T-cell (primary cell): ENCODE measurements at regions not wholly inside any gene's neighbourhood (a gene's known extent, or its start where the extent isn't known, plus 50 kb on each side); places are given as distances from the start of the nearest gene placed in this dataset.

ENCODE experiments used
- ATAC-seq, 4 experiments: fragments of 200-7000 bp in 3 of 4; fragments of 150-1000 bp in 1 of 4; cut with Tn5 transposase; replicated peaks in 1 of 4; 1 replicate in 3 of 4; 2 replicates in 1 of 4; pipeline ENCODE4 v1.10.0; 2021; ENCODE audit warnings: moderate library complexity in 3 of 4, mild to moderate bottlenecking in 2 of 4, moderate number of reproducible peaks in 1 of 4
- CTCF ChIA-PET, 2 donors: fragments of 300-600 bp; sonication (Branson Sonifier 250); formaldehyde crosslinking; loops; one replicate each; lab custom pipeline; 2022; ENCODE audit warnings: antibody characterized with exemption in 2 of 2; lab: Charles Lee
- POLR2A ChIA-PET, 2 donors: fragments of 300-600 bp; sonication (Branson Sonifier 250); formaldehyde crosslinking; loops; one replicate each; lab custom pipeline; 2022; ENCODE audit warnings: antibody characterized with exemption in 2 of 2; lab: Charles Lee
- DNase-seq, 35 experiments: peaks; one replicate each; pipeline versions ENCODE4 v3.0.0 to v3.0.0-alpha.2; 2013 to 2023
- H3K27ac ChIP-seq: one replicate; pipeline ENCODE4 v1.5.1; 2013; ENCODE audit warnings: low read length
- H3K27me3 ChIP-seq, 2 experiments: replicated peaks in 1 of 2; 1 replicate in 1 of 2; 2 replicates in 1 of 2; pipeline versions ENCODE4 v1.6.1 to v1.7.0; 2013; ENCODE audit warnings: low read length in 1 of 2, mixed read lengths in 1 of 2; ENCODE audit not compliant: control insufficient read depth in 2 of 2, insufficient read depth in 2 of 2; ENCODE audit errors: extremely low read depth in 1 of 2
- H3K36me3 ChIP-seq, 2 donors: 1 replicate in 1 of 2; 2 replicates in 1 of 2; pipeline versions ENCODE4 v1.6.1 to v1.7.0; 2013; ENCODE audit warnings: low read length in 1 of 2; ENCODE audit not compliant: control insufficient read depth in 2 of 2, insufficient read depth in 1 of 2; ENCODE audit errors: extremely low read depth in 1 of 2
- H3K4me1 ChIP-seq, 2 experiments: 1 replicate in 1 of 2; 2 replicates in 1 of 2; pipeline versions ENCODE4 v1.6.1 to v1.7.0; 2013; ENCODE audit warnings: low read length in 2 of 2, mixed read lengths in 1 of 2; ENCODE audit not compliant: insufficient read depth in 2 of 2, control insufficient read depth in 1 of 2; ENCODE audit errors: extremely low read depth in 1 of 2
- H3K4me3 ChIP-seq, 2 donors: 1 replicate in 1 of 2; 2 replicates in 1 of 2; pipeline versions ENCODE4 v1.5.1 to v1.7.0; 2013; ENCODE audit warnings: mild to moderate bottlenecking in 2 of 2, low read length in 1 of 2, moderate library complexity in 1 of 2; ENCODE audit not compliant: control insufficient read depth in 1 of 2; ENCODE audit errors: extremely low read depth in 1 of 2
- H3K9me3 ChIP-seq: 2 replicates; pipeline ENCODE4 v1.7.0; 2013
- H3K27ac Mint-ChIP-seq, 2 donors: one replicate each; pipeline ENCODE4 v1.8.0; 2020 to 2021; ENCODE audit warnings: mild to moderate bottlenecking in 2 of 2, mixed read lengths in 2 of 2
- H3K27me3 Mint-ChIP-seq, 2 donors: one replicate each; pipeline ENCODE4 v1.8.0; 2021 to 2022; ENCODE audit warnings: mixed read lengths in 2 of 2
- H3K36me3 Mint-ChIP-seq: one replicate; pipeline ENCODE4 v1.8.0; 2021; ENCODE audit warnings: mixed read lengths
- H3K4me1 Mint-ChIP-seq, 3 donors: one replicate each; pipeline ENCODE4 v1.8.0; 2020 to 2022; ENCODE audit warnings: mixed read lengths in 3 of 3, mild to moderate bottlenecking in 1 of 3
- H3K4me3 Mint-ChIP-seq, 3 donors: one replicate each; pipeline ENCODE4 v1.8.0; 2020 to 2022; ENCODE audit warnings: mild to moderate bottlenecking in 3 of 3, mixed read lengths in 3 of 3, moderate library complexity in 3 of 3
- H3K9me3 Mint-ChIP-seq, 3 donors: one replicate each; pipeline ENCODE4 v1.8.0; 2020 to 2022; ENCODE audit warnings: mixed read lengths in 3 of 3
- WGBS: methylation state at CpG from one replicate; pipeline ENCODE4 v1.1.5; 2013; ENCODE audit warnings: missing lambda C conversion rate; ENCODE audit not compliant: insufficient coverage; 5-methylcytosine and 5-hydroxymethylcytosine counted together

DNA sequence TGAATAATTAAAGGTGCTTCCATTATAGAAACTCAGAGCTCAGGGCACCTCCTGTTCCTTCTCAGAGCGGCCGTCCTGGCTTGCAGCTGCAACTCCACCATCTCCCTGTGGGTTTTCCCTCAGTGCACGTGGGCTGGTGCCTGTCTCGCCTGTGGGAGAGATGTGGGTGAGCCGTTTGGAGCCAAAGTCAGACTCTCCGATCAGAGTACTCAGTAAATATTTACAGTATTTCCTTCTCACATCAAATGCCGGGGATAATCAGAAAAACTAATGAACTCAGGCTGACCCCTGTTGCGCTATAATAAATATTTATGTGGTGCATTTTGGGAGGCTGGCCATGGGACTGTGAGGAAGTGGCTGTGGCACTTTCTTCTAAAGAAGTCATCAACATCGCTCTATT is 155.8 kb upstream of the HABP2 start:
- Histone ChIP-seq H3K4me1 (no peaks in the 10 kb centered on the region), H3K27ac (no peak overlapping the region), H3K27me3 (no peaks in the 10 kb centered on the region), H3K4me3 (no peak overlapping the region), H3K9me3 (no peaks in the 10 kb centered on the region), H3K36me3 (no peaks in the 10 kb centered on the region)
- WGBS: no CpG with 5 or more reads among the region's 9 CpGs
- H3K27ac Mint-ChIP-seq: no peak overlapping the region
- H3K9me3 Mint-ChIP-seq: peaks cover 0 to 6% (median 0%) of the 10 kb centered on the region in 3 donors
- CTCF ChIA-PET: no interaction called here
- H3K4me1 Mint-ChIP-seq: no peaks in the 10 kb centered on the region
- DNase-seq (no peak), ATAC-seq (no peak)
- H3K4me3 Mint-ChIP-seq: no peak overlapping the region
- POLR2A ChIA-PET: no interaction called here
- H3K27me3 Mint-ChIP-seq: peaks cover 0 to 9% of the 10 kb centered on the region in 2 donors
- no peaks in the 10 kb centered on the region for H3K36me3 Mint-ChIP-seq

DNA sequence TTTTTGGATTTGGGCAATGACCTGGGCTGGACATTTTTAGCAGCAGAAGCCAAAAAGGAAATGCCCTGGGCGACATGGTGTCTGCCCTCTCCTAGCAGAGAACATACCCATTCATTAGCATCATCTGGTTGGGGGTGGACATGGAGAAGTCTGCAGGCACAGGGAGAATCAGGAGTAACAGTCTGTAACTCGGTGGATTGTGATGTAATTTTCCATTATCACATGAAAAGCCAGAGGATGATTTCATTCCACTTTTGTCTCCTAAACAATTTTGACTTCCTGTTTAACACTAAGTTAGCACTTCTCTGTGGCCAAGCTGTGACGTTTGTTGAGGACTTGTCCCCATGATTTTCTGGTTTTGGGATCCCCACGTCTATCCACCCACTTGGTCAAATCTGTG is 153.8 kb upstream of the HABP2 start:
- peaks cover 0 to 6% (median 0%) of the 10 kb centered on the region in 3 donors for H3K9me3 Mint-ChIP-seq
- H3K4me1 ChIP-seq: no peaks in the 10 kb centered on the region
- H3K27me3 Mint-ChIP-seq: peaks cover 0 to 9% of the 10 kb centered on the region in 2 donors
- no peak overlapping the region for H3K27ac Mint-ChIP-seq
- no peaks in the 10 kb centered on the region for H3K27me3 ChIP-seq
- ATAC-seq (no peak), DNase-seq (no peak)
- no peaks in the 10 kb centered on the region for H3K36me3 Mint-ChIP-seq
- H3K27ac ChIP-seq: no peak overlapping the region
- no peaks in the 10 kb centered on the region for H3K4me1 Mint-ChIP-seq
- 37% methylated on average over 2 of the region's 4 CpGs for WGBS
- H3K4me3 Mint-ChIP-seq: no peak overlapping the region
- CTCF ChIA-PET: no interaction called here
- POLR2A ChIA-PET: no interaction called here
- no peaks in the 10 kb centered on the region for H3K36me3 ChIP-seq
- H3K4me3 ChIP-seq: no peak overlapping the region
- no peaks in the 10 kb centered on the region for H3K9me3 ChIP-seq

DNA sequence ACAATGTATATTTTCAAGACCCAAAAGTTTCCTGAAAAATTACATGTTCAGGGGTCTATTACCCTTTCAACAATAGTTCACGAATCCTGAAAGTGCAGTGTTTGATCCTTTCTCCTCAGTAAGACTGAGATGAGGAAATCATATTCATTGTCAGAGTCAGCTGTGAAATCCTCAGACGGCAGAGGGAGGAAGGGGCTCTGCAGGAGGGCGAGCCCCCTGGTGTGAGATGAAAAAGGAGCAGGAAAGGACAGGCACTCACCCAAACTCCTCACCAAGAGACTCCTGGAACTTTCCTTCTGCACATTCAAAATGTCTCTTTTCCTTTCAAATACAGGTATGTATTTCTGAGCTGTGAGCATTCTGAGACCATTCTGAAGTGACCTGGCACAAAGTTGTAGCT is 150.3 kb upstream of the HABP2 start:
- no peaks in the 10 kb centered on the region for H3K36me3 Mint-ChIP-seq
- no peaks in the 10 kb centered on the region for H3K36me3 ChIP-seq
- ATAC-seq (no peak), DNase-seq (no peak)
- H3K9me3 Mint-ChIP-seq: no peaks in the 10 kb centered on the region
- no peak overlapping the region for H3K4me3 Mint-ChIP-seq
- no peaks in the 10 kb centered on the region for H3K9me3 ChIP-seq
- WGBS: no CpG with 5 or more reads among the region's 3 CpGs
- H3K4me3 ChIP-seq: no peak overlapping the region
- no peak overlapping the region for H3K27ac ChIP-seq
- H3K4me1 ChIP-seq: no peaks in the 10 kb centered on the region
- ChIA-PET CTCF (no interaction called here), POLR2A (no interaction called here)
- no peaks in the 10 kb centered on the region for H3K27me3 Mint-ChIP-seq
- H3K27ac Mint-ChIP-seq: no peak overlapping the region
- no peaks in the 10 kb centered on the region for H3K27me3 ChIP-seq
- H3K4me1 Mint-ChIP-seq: no peaks in the 10 kb centered on the region

DNA sequence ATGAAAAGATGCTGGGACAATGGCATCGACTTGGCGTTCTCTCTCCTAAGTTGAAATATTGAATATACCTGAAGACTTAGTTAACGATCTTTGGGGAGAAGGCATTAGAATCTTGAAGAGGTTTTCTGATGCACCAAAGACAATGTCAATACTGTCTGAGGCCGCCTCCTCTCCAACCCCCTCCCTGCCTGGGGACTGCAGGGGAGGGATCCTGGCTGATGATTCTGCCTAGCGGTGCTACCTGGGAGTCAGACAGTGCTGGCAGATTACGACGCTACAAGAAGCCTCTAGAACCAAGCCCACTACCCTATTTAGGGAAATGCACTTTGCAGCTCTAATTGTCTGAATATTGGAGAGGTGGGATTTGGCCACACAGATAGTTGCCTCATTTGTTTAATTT is 145.6 kb upstream of the HABP2 start:
- 100% methylated on average over 2 of the region's 7 CpGs for WGBS
- CTCF ChIA-PET: no interaction called here
- no peaks in the 10 kb centered on the region for H3K36me3 ChIP-seq
- peaks cover 0 to 4% of the 10 kb centered on the region in 2 experiments for H3K27me3 ChIP-seq
- H3K4me3 ChIP-seq: no peak overlapping the region
- Mint-ChIP-seq H3K9me3 (no peaks in the 10 kb centered on the region), H3K27me3 (peaks cover 1 to 5% of the 10 kb centered on the region in 2 donors), H3K4me1 (no peaks in the 10 kb centered on the region), H3K4me3 (no peak overlapping the region), H3K27ac (no peak overlapping the region), H3K36me3 (no peaks in the 10 kb centered on the region)
- ATAC-seq (no peak), DNase-seq (no peak)
- H3K9me3 ChIP-seq: no peaks in the 10 kb centered on the region
- no peaks in the 10 kb centered on the region for H3K4me1 ChIP-seq
- POLR2A ChIA-PET: interaction anchor here in 1 of 2 donors (0.6 kb wide), 1 partner anchor 37 kb away, joined by 3 read pairs; no protein-coding TSS in a partner anchor
- no peak overlapping the region for H3K27ac ChIP-seq

DNA sequence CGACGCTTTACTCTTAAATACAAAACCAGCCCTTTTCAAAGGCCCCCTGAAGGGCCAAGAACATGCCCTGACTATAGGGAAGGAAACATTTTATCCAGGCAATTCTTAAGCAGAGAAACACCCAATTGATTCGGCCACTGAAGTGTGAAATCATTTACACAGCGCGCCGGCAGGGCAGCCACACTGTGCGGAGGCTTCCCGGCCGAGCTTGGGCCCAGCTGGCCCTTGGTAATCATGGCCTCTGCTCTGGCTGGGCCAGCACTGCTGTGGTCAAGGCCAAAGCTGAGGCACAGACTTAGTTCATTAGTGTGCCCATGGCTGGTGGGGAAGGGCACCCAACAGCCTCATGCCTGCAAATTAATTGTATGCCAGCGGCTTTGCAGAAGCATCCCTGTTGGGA is 143.7 kb upstream of the HABP2 start:
- DNase-seq: no peak
- no peak for ATAC-seq
- POLR2A ChIA-PET: no interaction called here

GRCh38 chr10:113410618-113411017 is 142.2 kb upstream of the HABP2 start:
- Histone ChIP-seq H3K27me3 (peaks cover 0 to 11% of the 10 kb centered on the region in 2 experiments), H3K4me1 (no peaks in the 10 kb centered on the region), H3K9me3 (no peaks in the 10 kb centered on the region), H3K27ac (no peak overlapping the region), H3K36me3 (no peaks in the 10 kb centered on the region), H3K4me3 (no peak overlapping the region)
- Mint-ChIP-seq H3K36me3 (no peaks in the 10 kb centered on the region), H3K27me3 (peaks cover 5% of the 10 kb centered on the region in 2 donors), H3K9me3 (no peaks in the 10 kb centered on the region), H3K4me1 (no peaks in the 10 kb centered on the region), H3K27ac (no peak overlapping the region), H3K4me3 (no peak overlapping the region)
- no CpG with 5 or more reads among the region's 2 CpGs for WGBS
- ChIA-PET POLR2A (no interaction called here), CTCF (interaction anchor here in 1 of 2 donors (0.6 kb wide), 1 partner anchor 665 kb away, joined by 3 read pairs; no protein-coding TSS in a partner anchor)
- ATAC-seq (no peak), DNase-seq (no peak)

More for the DNA sequence above, 143.7 kb upstream of the HABP2 start:
- H3K27ac ChIP-seq: no peak overlapping the region
- Mint-ChIP-seq H3K36me3 (no peaks in the 10 kb centered on the region), H3K4me1 (no peaks in the 10 kb centered on the region), H3K9me3 (no peaks in the 10 kb centered on the region), H3K27ac (no peak overlapping the region), H3K27me3 (peaks cover 1 to 5% of the 10 kb centered on the region in 2 donors), H3K4me3 (no peak overlapping the region)
- CTCF ChIA-PET: no interaction called here
- H3K4me1 ChIP-seq: no peaks in the 10 kb centered on the region
- H3K27me3 ChIP-seq: peaks cover 0 to 4% of the 10 kb centered on the region in 2 experiments
- WGBS: 94% methylated on average over 7 of the region's 10 CpGs
- H3K9me3 ChIP-seq: no peaks in the 10 kb centered on the region
- no peaks in the 10 kb centered on the region for H3K36me3 ChIP-seq
- H3K4me3 ChIP-seq: no peak overlapping the region

- Histone ChIP-seq H3K4me3 (no peak overlapping the region), H3K9me3 (no peaks in the 10 kb centered on the region), H3K27me3 (peaks cover 0 to 19% of the 10 kb centered on the region in 2 experiments), H3K27ac (no peak overlapping the region), H3K4me1 (no peaks in the 10 kb centered on the region), H3K36me3 (no peaks in the 10 kb centered on the region)
- ChIA-PET POLR2A (no interaction called here), CTCF (no interaction called here)
- 38% methylated on average over 1 of the region's 5 CpGs for WGBS
- H3K36me3 Mint-ChIP-seq: no peaks in the 10 kb centered on the region
- H3K27me3 Mint-ChIP-seq: peaks cover 8 to 10% of the 10 kb centered on the region in 2 donors
- no peaks in the 10 kb centered on the region for H3K9me3 Mint-ChIP-seq
- no peak overlapping the region for H3K4me3 Mint-ChIP-seq
- no peaks in the 10 kb centered on the region for H3K4me1 Mint-ChIP-seq
- ATAC-seq (no peak), DNase-seq (no peak)
- H3K27ac Mint-ChIP-seq: no peak overlapping the region
Measured at GRCh38 chr10:113411456-113411855, 141.4 kb upstream of the HABP2 start.
